Tibial nerve (tissue), 4 donors: ENCODE measurements at regions not wholly inside any gene's neighbourhood (a gene's known extent, or its start where the extent isn't known, plus 50 kb on each side); places are given as distances from the start of the nearest gene placed in this dataset.

Experiments used
- DNase-seq, 2 donors: peaks; one replicate each; pipeline ENCODE4 v3.0.0-alpha.2; 2019; ENCODE audit warnings: low spot score in 2 of 2
- H3K27ac ChIP-seq, 4 donors: fragments of 200-600 bp; sonication (generic) in 3 of 4; one replicate each; pipeline ENCODE4 v1.5.1; 2017 to 2019; ENCODE audit warnings: mild to moderate bottlenecking in 1 of 4
- H3K27me3 ChIP-seq, 2 donors: fragments of 200-600 bp; sonication (generic) in 1 of 2; one replicate each; pipeline versions ENCODE4 v1.5.1 to v1.6.0; 2017 to 2019
- H3K36me3 ChIP-seq, 3 donors: fragments of 200-600 bp; sonication (generic); one replicate each; pipeline ENCODE4 v1.5.1; 2018 to 2019
- H3K4me1 ChIP-seq, 4 donors: fragments of 200-600 bp; sonication (generic) in 3 of 4; one replicate each; pipeline ENCODE4 v1.5.1; 2017 to 2019
- H3K4me3 ChIP-seq, 4 donors: fragments of 200-600 bp; sonication (generic) in 3 of 4; one replicate each; pipeline ENCODE4 v1.5.1; 2017 to 2019; ENCODE audit warnings: mild to moderate bottlenecking in 1 of 4, moderate library complexity in 1 of 4
- H3K9me3 ChIP-seq, 4 donors: fragments of 200-600 bp; sonication (generic) in 3 of 4; one replicate each; pipeline ENCODE4 v1.5.1; 2017 to 2019
- EP300 ChIP-seq, 2 donors: sonication (generic); formaldehyde crosslinking; IDR thresholded peaks; one replicate each; pipeline ENCODE4 v1.6.1; 2017; ENCODE audit warnings: antibody characterized with exemption in 2 of 2, mild to moderate bottlenecking in 1 of 2
- POLR2A ChIP-seq, 2 donors: fragments of 450-650 bp; IDR thresholded peaks; one replicate each; pipeline ENCODE4 v1.6.1; 2017; ENCODE audit warnings: antibody characterized with exemption in 2 of 2, mild to moderate bottlenecking in 2 of 2, moderate library complexity in 2 of 2
- WGBS, 2 donors: methylation state at CpG; one replicate each; pipeline ENCODE4 v1.1.5; 2018; 5-methylcytosine and 5-hydroxymethylcytosine counted together
- TF ChIP-seq, protein P1 (sequence below), 5 experiments: fragments of 200-600 bp in 3 of 5; fragments of 450-650 bp in 2 of 5; sonication (generic) in 3 of 5; IDR thresholded peaks; one replicate each; pipeline ENCODE4 v1.5.1; 2016 to 2019; ENCODE audit warnings: antibody characterized with exemption in 5 of 5, mild to moderate bottlenecking in 3 of 5, moderate library complexity in 2 of 5

DNA sequence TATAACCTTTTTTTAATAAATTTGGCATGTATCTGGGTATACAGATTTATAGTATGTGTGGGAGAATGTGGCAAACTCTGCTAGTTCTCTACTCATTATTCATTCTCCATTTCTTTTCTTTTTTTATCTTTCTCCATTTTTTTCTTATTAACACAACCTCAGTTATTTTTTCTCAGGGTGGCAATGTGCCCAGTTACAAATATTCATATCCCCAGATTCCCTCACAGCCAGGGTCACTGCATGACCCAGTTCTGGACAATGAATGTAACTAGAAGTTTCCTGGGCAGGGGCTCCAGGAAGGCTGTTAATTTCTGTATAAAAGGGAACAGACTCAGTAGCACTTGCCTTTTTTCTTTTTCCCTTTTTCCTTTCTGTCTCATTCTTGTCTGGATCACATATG lies 95.6 kb downstream of the VCPKMT start:
- H3K4me3 ChIP-seq = no peak overlapping the region
- TF ChIP-seq, protein P1, sequence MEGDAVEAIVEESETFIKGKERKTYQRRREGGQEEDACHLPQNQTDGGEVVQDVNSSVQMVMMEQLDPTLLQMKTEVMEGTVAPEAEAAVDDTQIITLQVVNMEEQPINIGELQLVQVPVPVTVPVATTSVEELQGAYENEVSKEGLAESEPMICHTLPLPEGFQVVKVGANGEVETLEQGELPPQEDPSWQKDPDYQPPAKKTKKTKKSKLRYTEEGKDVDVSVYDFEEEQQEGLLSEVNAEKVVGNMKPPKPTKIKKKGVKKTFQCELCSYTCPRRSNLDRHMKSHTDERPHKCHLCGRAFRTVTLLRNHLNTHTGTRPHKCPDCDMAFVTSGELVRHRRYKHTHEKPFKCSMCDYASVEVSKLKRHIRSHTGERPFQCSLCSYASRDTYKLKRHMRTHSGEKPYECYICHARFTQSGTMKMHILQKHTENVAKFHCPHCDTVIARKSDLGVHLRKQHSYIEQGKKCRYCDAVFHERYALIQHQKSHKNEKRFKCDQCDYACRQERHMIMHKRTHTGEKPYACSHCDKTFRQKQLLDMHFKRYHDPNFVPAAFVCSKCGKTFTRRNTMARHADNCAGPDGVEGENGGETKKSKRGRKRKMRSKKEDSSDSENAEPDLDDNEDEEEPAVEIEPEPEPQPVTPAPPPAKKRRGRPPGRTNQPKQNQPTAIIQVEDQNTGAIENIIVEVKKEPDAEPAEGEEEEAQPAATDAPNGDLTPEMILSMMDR (IDR thresholded peaks at IDR 0.05) = no peak
- TF ChIP-seq POLR2A (IDR thresholded peaks at IDR 0.05) (no peak), EP300 (IDR thresholded peaks at IDR 0.05) (no peak)

DNA sequence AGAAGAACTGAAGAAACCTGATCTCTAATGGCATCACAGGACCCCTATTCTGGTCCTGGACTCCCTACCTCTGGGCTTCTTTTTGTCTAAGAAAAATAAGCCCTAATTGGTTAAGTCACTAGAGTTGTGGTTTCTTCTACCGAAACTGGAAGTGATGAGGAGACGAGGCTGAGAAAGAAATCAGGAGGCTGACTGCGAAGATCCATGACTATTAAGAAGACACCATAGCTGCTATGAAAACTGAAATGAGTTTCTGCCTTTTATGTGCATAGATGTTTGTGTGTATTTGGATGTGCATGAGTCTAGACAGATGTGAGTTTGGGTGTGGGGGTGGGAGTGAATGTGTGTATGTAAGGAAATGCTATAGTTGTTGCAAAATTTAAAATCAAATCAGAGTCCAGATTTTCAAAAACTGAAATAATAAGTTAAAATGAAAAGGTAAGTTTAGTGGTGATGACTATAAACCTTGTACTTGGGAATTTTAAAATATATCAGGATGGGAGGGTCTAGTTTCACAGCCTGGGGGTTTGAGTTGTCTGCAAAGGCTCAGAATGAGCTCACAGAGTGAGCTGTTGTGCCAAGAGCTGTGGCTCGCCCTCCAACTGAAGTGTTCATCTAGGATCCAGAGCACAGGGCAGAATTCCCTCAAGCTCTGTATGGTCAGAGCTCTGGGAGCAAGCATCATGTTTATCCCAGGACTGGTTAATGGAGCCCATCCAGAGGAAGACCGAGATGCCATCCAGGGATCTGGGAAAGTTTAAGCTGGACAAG lies 94.9 kb downstream of the VCPKMT start:
- 71 to 75% methylated on average over 5 of the region's 5 CpGs for WGBS, 2 donors
- Histone ChIP-seq H3K9me3 (peaks cover 0 to 17% (median 0%) of the 10 kb centered on the region in 4 donors), H3K4me3 (no peak overlapping the region), H3K36me3 (no peaks in the 10 kb centered on the region), H3K27me3 (no peaks in the 10 kb centered on the region), H3K27ac (peak overlapping the region in 1 of 4 donors; percentile 26), H3K4me1 (peaks cover 0 to 23% (median 4%) of the 10 kb centered on the region in 4 donors)
- TF ChIP-seq POLR2A (IDR thresholded peaks at IDR 0.05) = no peak
- TF ChIP-seq, protein P1 (IDR thresholded peaks at IDR 0.05) = no peak
- no peak for TF ChIP-seq EP300 (IDR thresholded peaks at IDR 0.05)
- no peak for DNase-seq

More for the DNA sequence above, 95.6 kb downstream of the VCPKMT start:
- no peak for DNase-seq
- Histone ChIP-seq H3K27ac (peak overlapping the region in 1 of 4 donors; percentile 26), H3K27me3 (no peaks in the 10 kb centered on the region), H3K4me1 (peaks cover 0 to 23% (median 4%) of the 10 kb centered on the region in 4 donors), H3K9me3 (peaks cover 0 to 14% (median 0%) of the 10 kb centered on the region in 4 donors), H3K36me3 (no peaks in the 10 kb centered on the region)

DNA sequence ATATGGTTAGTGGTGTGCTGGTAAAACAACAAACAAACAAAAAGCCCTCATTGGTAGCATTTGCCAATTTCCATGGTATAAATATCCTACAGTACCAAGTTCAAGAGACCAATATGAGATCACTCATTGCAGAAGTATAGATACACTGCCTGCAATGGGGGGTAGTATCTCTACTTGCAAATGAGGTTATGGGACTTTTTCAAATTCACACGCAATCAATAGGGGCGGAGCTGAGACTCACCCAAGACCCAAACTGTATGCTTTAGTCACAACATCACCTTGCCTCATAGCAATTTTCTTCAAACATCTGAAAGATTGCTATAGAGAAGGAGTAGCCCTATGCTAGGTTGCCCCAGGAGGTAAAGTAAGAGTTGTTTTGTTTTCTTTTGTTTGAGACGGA lies 93.7 kb downstream of the VCPKMT start:
- no peak overlapping the region for H3K4me3 ChIP-seq
- TF ChIP-seq, protein P1 (IDR thresholded peaks at IDR 0.05) = no peak
- TF ChIP-seq POLR2A (IDR thresholded peaks at IDR 0.05) (no peak), EP300 (IDR thresholded peaks at IDR 0.05) (no peak)
- H3K4me1 ChIP-seq = peaks cover 0 to 20% (median 4%) of the 10 kb centered on the region in 4 donors
- H3K27ac ChIP-seq = no peak overlapping the region
- DNase-seq = no peak
- 91 to 96% methylated on average over 3 of the region's 3 CpGs for WGBS, 2 donors
- peaks cover 0 to 17% (median 0%) of the 10 kb centered on the region in 4 donors for H3K9me3 ChIP-seq
- H3K36me3 ChIP-seq = no peaks in the 10 kb centered on the region
- H3K27me3 ChIP-seq = no peaks in the 10 kb centered on the region

DNA sequence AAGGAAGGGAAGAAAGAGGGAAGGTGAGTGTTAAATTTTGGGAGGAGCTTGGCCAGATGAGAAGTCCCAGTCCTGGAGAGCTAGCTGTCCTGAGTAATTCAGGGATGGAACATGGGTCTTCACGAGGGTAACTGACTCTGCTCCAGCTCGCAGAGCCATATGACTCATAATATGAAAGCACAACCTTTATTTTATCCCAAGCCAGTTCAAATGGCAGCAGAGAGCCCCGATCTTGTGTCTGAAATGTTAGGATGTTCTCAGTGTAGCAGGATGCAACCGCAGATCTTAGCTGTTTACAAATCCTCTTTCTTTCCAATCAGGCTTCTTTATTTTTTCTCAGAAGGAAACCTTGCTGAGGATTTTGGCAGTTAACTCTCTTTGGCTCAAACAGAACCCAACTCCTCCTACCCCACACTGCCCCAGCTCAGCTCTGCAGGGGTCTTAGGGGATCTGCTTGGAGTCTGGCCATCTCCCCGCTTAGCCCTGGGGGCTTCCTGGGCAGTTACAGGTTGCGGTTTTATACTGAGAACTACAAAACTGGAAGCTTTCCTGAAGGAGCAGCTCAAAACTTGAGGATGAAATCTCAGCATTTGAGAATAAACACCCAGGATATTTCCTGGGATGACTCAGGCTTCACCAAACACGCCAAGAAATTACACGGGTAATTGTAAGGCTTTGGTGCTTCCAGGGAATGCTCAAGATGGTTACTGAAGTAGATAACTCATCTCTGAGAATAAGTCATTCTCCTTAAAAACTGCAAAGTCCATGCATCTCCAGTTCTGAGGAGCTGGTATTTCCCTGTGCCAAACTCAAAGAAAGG lies 92.5 kb downstream of the VCPKMT start:
- Histone ChIP-seq H3K4me3 (peak overlapping the region in 1 of 4 donors; percentile 11), H3K27me3 (no peaks in the 10 kb centered on the region), H3K27ac (peak overlapping the region; percentile 31 to 78 (median 54)), H3K36me3 (no peaks in the 10 kb centered on the region), H3K9me3 (peaks cover 0 to 17% (median 0%) of the 10 kb centered on the region in 4 donors), H3K4me1 (peaks cover 0 to 8% (median 0%) of the 10 kb centered on the region in 4 donors)
- no peak for TF ChIP-seq POLR2A (IDR thresholded peaks at IDR 0.05)
- peak in 1 of 2 donors; percentile 14 for TF ChIP-seq EP300 (IDR thresholded peaks at IDR 0.05)
- no peak for DNase-seq
- 41 to 44% methylated on average over 8 of the region's 8 CpGs for WGBS, 2 donors

DNA sequence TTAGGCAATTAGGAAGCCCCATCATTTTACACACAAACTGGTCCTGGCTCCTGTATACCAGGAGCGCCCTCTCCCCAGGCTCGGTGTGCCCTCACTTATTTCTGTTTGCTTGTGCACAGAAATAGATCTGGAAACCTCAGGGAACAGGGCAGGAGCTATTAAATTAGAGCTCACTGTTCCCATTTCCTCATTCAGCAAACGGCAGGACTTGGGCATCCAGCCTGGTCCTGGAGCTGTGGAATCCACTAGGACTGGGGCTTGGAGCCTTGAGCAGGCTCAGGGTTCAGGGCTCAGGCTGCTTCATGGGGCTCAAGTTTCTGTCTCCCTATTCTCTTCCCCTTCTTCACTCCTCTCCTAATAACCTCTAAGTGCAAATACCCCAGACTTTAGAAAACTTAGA lies 91.3 kb downstream of the VCPKMT start:
- H3K27ac ChIP-seq = no peak overlapping the region
- H3K9me3 ChIP-seq = peaks cover 0 to 9% (median 0%) of the 10 kb centered on the region in 4 donors
- 49 to 83% methylated on average over 3 of the region's 3 CpGs for WGBS, 2 donors
- H3K4me1 ChIP-seq = peaks cover 0 to 4% (median 0%) of the 10 kb centered on the region in 4 donors
- no peaks in the 10 kb centered on the region for H3K36me3 ChIP-seq
- DNase-seq = no peak
- no peak overlapping the region for H3K4me3 ChIP-seq
- no peaks in the 10 kb centered on the region for H3K27me3 ChIP-seq
- TF ChIP-seq, protein P1 (IDR thresholded peaks at IDR 0.05) = no peak
- TF ChIP-seq EP300 (IDR thresholded peaks at IDR 0.05) = no peak
- no peak for TF ChIP-seq POLR2A (IDR thresholded peaks at IDR 0.05)
